GM19023 (cell line): ENCODE measurements at regions not wholly inside any gene's neighbourhood (a gene's known extent, or its start where the extent isn't known, plus 50 kb on each side); places are given as distances from the start of the nearest gene placed in this dataset.

ENCODE experiments used
- ATAC-seq: cut with Tn5 transposase; IDR thresholded peaks from one replicate; pipeline ENCODE4 v1.9.1; 2021; ENCODE audit warnings: mild to moderate bottlenecking, moderate library complexity; ENCODE audit not compliant: unreplicated experiment

GRCh38 chr5:148708854-148709253, 54.5 kb upstream of the HTR4 start:
- ATAC-seq, result no peak

GRCh38 chr5:148711961-148712360, 57.6 kb upstream of the HTR4 start:
- no peak for ATAC-seq

GRCh38 chr5:148713735-148714508, 59.6 kb upstream of the HTR4 start:
- ATAC-seq, result no peak

- ATAC-seq, result no peak
These were observed 62.4 kb upstream of the HTR4 start for GRCh38 chr5:148716716-148717115.

- no peak for ATAC-seq
These were observed 63.3 kb upstream of the HTR4 start for GRCh38 chr5:148717668-148718067.

GRCh38 chr5:148719605-148720004, 65.3 kb upstream of the HTR4 start:
- ATAC-seq, result no peak

GRCh38 chr5:148720257-148720656, 65.9 kb upstream of the HTR4 start:
- ATAC-seq, result no peak

GRCh38 chr5:148723143-148723542, 68.8 kb upstream of the HTR4 start:
- ATAC-seq, result no peak

GRCh38 chr5:148725675-148726074, 71.3 kb upstream of the HTR4 start:
- no peak for ATAC-seq

GRCh38 chr5:148729182-148729581, 74.9 kb upstream of the HTR4 start:
- ATAC-seq, result no peak

- no peak for ATAC-seq
These were observed 75.9 kb upstream of the HTR4 start for GRCh38 chr5:148730270-148730669.

GRCh38 chr5:148730942-148731898, 76.9 kb upstream of the HTR4 start:
- ATAC-seq, result peak; percentile 92

GRCh38 chr5:148732692-148733091, 78.4 kb upstream of the HTR4 start:
- ATAC-seq, result no peak

GRCh38 chr5:148733601-148734438, 79.5 kb upstream of the HTR4 start:
- no peak for ATAC-seq

GRCh38 chr5:148734518-148734917, 80.2 kb upstream of the HTR4 start:
- ATAC-seq, result no peak

GRCh38 chr5:148735301-148735835, 81.0 kb upstream of the HTR4 start:
- ATAC-seq, result no peak

GRCh38 chr5:148739023-148739422, 84.7 kb upstream of the HTR4 start:
- no peak for ATAC-seq

- no peak for ATAC-seq
These were observed 85.2 kb upstream of the HTR4 start for GRCh38 chr5:148739524-148739923.

GRCh38 chr5:148740079-148740858, 85.9 kb upstream of the HTR4 start:
- ATAC-seq, result no peak
